Esophagus squamous epithelium (tissue), 5 donors: ENCODE measurements at regions not wholly inside any gene's neighbourhood (a gene's known extent, or its start where the extent isn't known, plus 50 kb on each side); places are given as distances from the start of the nearest gene placed in this dataset.

ENCODE experiments used
- DNase-seq: peaks from one replicate; lab custom pipeline; 2025; lab: John Stamatoyannopoulos, UW
- H3K27ac ChIP-seq, 4 donors: fragments of 200-600 bp; sonication (generic); one replicate each; pipeline ENCODE4 v1.5.1; 2016 to 2019; ENCODE audit warnings: mild to moderate bottlenecking in 1 of 4
- H3K27me3 ChIP-seq, 4 donors: fragments of 200-600 bp; sonication (generic); 1 replicate in 3 of 4; 2 replicates in 1 of 4; pipeline versions ENCODE4 v1.5.1 to v1.6.0; 2017 to 2021; ENCODE audit warnings: antibody characterized with exemption in 1 of 4
- H3K36me3 ChIP-seq, 3 donors: fragments of 200-600 bp; sonication (generic); one replicate each; pipeline ENCODE4 v1.5.1; 2016 to 2019
- H3K4me1 ChIP-seq, 3 donors: fragments of 200-600 bp; sonication (generic); one replicate each; pipeline ENCODE4 v1.5.1; 2017 to 2019
- H3K4me3 ChIP-seq, 4 donors: fragments of 200-600 bp; sonication (generic); 1 replicate in 3 of 4; 2 replicates in 1 of 4; pipeline ENCODE4 v1.5.1; 2016 to 2019; ENCODE audit warnings: mild to moderate bottlenecking in 2 of 4, moderate library complexity in 1 of 4
- H3K9me3 ChIP-seq, 3 donors: fragments of 200-600 bp; sonication (generic); one replicate each; pipeline ENCODE4 v1.5.1; 2016 to 2019
- CTCF ChIP-seq, 6 experiments: fragments of 450-650 bp in 4 of 6; fragments of 200-600 bp in 2 of 6; sonication (generic) in 2 of 6; IDR thresholded peaks; one replicate each; pipeline ENCODE4 v1.5.1; 2016 to 2019; ENCODE audit warnings: antibody characterized with exemption in 6 of 6, mild to moderate bottlenecking in 4 of 6, moderate library complexity in 4 of 6
- POLR2A ChIP-seq, 4 donors: fragments of 450-650 bp; IDR thresholded peaks; one replicate each; pipeline ENCODE4 v1.6.1; 2017; ENCODE audit warnings: antibody characterized with exemption in 4 of 4, mild to moderate bottlenecking in 4 of 4, moderate library complexity in 3 of 4
- WGBS, 2 donors: methylation state at CpG; one replicate each; pipeline ENCODE4 v1.1.5; 2018; 5-methylcytosine and 5-hydroxymethylcytosine counted together
- intact Hi-C: fragments of 100-400 bp; cut with DNase I; formaldehyde crosslinking; loops from one replicate; pipeline ENCODE4 v1.15.0; 2022
- donor health status: DM: yes; HTN: yes; CAD: no.

GRCh38 chr1:212537610-212538009 is 71.0 kb upstream of the ATF3 start:
- intact Hi-C loops: no loop called here
- H3K4me3 ChIP-seq: no peak overlapping the region
- WGBS, 2 donors: 0 to 32% methylated on average over 1 of the region's 1 CpG
- no peak overlapping the region for H3K27ac ChIP-seq
- no peak for DNase-seq
- no peaks in the 10 kb centered on the region for H3K36me3 ChIP-seq
- no peaks in the 10 kb centered on the region for H3K4me1 ChIP-seq
- TF ChIP-seq POLR2A (IDR thresholded peaks at IDR 0.05) (no peak), CTCF (IDR thresholded peaks at IDR 0.05) (no peak)
- H3K9me3 ChIP-seq: peaks cover 0 to 11% (median 5%) of the 10 kb centered on the region in 3 donors
- no peaks in the 10 kb centered on the region for H3K27me3 ChIP-seq

DNA sequence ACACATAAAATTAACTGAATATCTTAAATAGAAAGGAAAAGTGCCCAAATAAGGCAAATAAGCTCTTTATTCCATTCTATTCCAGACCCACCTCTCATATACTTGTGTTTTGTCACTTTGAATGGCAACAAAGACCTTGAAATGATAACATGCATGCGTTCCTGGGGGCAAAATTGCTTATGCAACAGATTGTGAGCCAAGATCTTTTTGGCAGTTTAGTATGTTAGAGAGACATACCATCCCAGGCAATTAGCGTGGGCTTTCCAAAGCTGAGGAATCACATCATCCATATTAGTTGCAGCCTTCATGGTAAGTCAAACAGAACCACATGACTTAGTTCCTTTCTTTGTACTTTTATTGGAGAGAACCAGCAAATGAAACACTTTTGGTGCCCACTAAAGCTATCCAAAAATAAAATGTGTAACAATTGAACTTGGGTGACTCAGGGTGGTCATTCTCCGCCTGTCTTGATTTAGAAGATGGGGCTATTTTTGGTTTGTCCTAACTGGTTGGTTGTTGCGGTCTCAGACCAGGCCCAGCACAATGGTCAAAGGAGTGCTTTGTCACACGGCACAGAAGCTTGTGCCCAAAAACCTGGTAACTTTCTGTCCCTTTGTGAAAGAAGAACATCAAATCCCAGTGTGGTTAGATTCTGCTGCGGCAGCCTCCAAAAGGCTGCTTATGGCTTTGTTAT is 68.7 kb upstream of the ATF3 start:
- WGBS, 2 donors: 73 to 76% methylated on average over 6 of the region's 6 CpGs
- Histone ChIP-seq H3K4me1 (no peaks in the 10 kb centered on the region), H3K4me3 (no peak overlapping the region), H3K27me3 (no peaks in the 10 kb centered on the region), H3K9me3 (peaks cover 0 to 11% (median 5%) of the 10 kb centered on the region in 3 donors), H3K27ac (no peak overlapping the region), H3K36me3 (no peaks in the 10 kb centered on the region)
- intact Hi-C loops: no loop called here
- no peak for DNase-seq
- TF ChIP-seq POLR2A (IDR thresholded peaks at IDR 0.05) (no peak), CTCF (IDR thresholded peaks at IDR 0.05) (no peak)

DNA sequence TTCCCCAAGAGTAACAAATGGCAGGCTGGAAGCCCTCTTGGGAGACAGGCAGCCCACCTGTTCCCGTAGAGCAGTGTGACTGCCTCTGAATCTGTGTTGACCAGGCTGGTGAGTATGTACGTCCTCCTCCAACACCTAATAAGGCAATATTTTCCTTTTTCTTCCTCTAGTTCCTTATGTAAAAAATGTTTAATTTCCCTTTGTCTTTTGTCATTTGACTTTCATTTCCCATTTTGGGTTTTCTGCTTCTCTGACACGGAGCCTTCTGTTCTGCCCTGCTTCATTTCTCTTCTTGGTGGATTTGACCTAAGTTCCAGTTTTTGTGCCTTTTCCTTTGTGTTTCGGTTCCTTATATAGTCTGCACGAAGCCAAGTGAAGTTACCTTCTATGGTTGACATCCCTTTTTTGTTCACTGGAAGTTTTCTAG is 65.8 kb upstream of the ATF3 start:
- peaks cover 0 to 4% (median 0%) of the 10 kb centered on the region in 3 donors for H3K4me1 ChIP-seq
- no peak overlapping the region for H3K4me3 ChIP-seq
- no peaks in the 10 kb centered on the region for H3K36me3 ChIP-seq
- H3K27me3 ChIP-seq: no peaks in the 10 kb centered on the region
- 61 to 75% methylated on average over 5 of the region's 5 CpGs for WGBS, 2 donors
- H3K9me3 ChIP-seq: peaks cover 0 to 3% (median 0%) of the 10 kb centered on the region in 3 donors
- H3K27ac ChIP-seq: peak overlapping the region in 1 of 4 donors; percentile 6
- intact Hi-C loops: no loop called here
- TF ChIP-seq CTCF (IDR thresholded peaks at IDR 0.05) (no peak), POLR2A (IDR thresholded peaks at IDR 0.05) (peak in 1 of 4 donors; percentile 18)
- no peak for DNase-seq

- TF ChIP-seq POLR2A (IDR thresholded peaks at IDR 0.05) (no peak), CTCF (IDR thresholded peaks at IDR 0.05) (no peak)
- DNase-seq: no peak
- 63 to 75% methylated on average over 1 of the region's 1 CpG for WGBS, 2 donors
- peaks cover 0 to 4% (median 0%) of the 10 kb centered on the region in 3 donors for H3K4me1 ChIP-seq
- intact Hi-C loops: no loop called here
- no peak overlapping the region for H3K27ac ChIP-seq
- no peaks in the 10 kb centered on the region for H3K36me3 ChIP-seq
- H3K27me3 ChIP-seq: no peaks in the 10 kb centered on the region
- no peak overlapping the region for H3K4me3 ChIP-seq
- no peaks in the 10 kb centered on the region for H3K9me3 ChIP-seq
Measured at GRCh38 chr1:212544110-212544509, 64.5 kb upstream of the ATF3 start.

DNA sequence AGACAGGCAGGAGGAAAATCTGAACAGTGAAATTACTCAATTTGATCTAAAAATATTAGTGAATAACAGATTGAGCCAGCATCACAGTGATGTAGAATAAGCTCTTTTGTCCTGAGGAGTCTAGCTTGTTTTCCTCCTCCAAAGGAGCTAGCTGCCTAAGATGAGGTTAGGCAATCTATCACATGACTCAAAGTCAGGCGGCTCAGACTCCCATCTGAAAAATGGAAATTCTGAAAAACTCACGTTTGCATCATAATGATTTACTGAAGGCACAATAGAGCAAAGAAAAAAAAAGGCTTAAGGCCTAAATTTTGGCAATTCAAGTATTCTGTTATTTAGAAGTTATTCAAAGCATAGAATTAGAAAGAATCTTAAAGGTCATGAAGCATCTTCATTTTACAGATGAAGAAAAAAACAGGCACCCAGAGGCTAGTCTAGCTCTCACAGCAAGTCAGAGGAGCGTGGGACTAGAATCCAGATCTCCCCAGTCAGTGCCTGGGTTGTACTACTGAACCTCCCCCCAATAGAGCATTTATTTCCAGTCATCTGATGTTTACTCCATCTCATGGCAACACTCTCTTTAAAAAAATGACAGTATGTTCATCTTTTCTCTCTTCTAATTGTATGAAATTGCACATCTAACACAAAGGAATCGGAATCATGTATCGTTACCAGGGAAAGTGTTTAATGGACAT is 62.5 kb upstream of the ATF3 start:
- Histone ChIP-seq H3K4me1 (peaks cover 0 to 4% (median 0%) of the 10 kb centered on the region in 3 donors), H3K4me3 (no peak overlapping the region), H3K27me3 (peaks cover 0 to 6% (median 0%) of the 10 kb centered on the region in 4 donors), H3K36me3 (no peaks in the 10 kb centered on the region), H3K27ac (peak overlapping the region in 3 of 4 donors; percentile 54 to 73 (median 62)), H3K9me3 (no peaks in the 10 kb centered on the region)
- intact Hi-C loops: no loop called here
- DNase-seq: no peak
- TF ChIP-seq CTCF (IDR thresholded peaks at IDR 0.05): no peak
- TF ChIP-seq POLR2A (IDR thresholded peaks at IDR 0.05): peak in 1 of 4 donors; percentile 11
- 63 to 72% methylated on average over 5 of the region's 5 CpGs for WGBS, 2 donors
